Heart right ventricle (tissue), 16 donors: ENCODE measurements at regions not wholly inside any gene's neighbourhood (a gene's known extent, or its start where the extent isn't known, plus 50 kb on each side); places are given as distances from the start of the nearest gene placed in this dataset.

ENCODE experiments used
- ATAC-seq, 8 donors: fragments of 200-7000 bp; cut with Tn5 transposase; one replicate each; pipeline ENCODE4 v1.9.1; 2020; ENCODE audit warnings: mild to moderate bottlenecking in 8 of 8, moderate library complexity in 8 of 8, moderate number of reproducible peaks in 1 of 8
- DNase-seq, 2 donors: peaks; one replicate each; pipeline ENCODE4 v3.0.0-alpha.2; 2020
- H3K27ac ChIP-seq, 10 donors: fragments of 200-600 bp; sonication (generic) in 2 of 10; one replicate each; pipeline versions ENCODE4 v1.5.0 to v1.8.0; 2020 to 2022; ENCODE audit warnings: mild to moderate bottlenecking in 3 of 10
- H3K27me3 ChIP-seq, 7 donors: fragments of 200-600 bp; one replicate each; pipeline ENCODE4 v1.8.0; 2021 to 2022; ENCODE audit warnings: mild to moderate bottlenecking in 2 of 7
- H3K36me3 ChIP-seq, 9 donors: fragments of 200-600 bp; sonication (generic) in 1 of 9; one replicate each; pipeline versions ENCODE4 v1.5.0 to v1.8.0; 2020 to 2022; ENCODE audit warnings: mild to moderate bottlenecking in 2 of 9
- H3K4me1 ChIP-seq, 9 donors: fragments of 200-600 bp; sonication (generic) in 1 of 9; one replicate each; pipeline versions ENCODE4 v1.5.0 to v1.8.0; 2020 to 2022; ENCODE audit warnings: mild to moderate bottlenecking in 4 of 9
- H3K4me3 ChIP-seq, 10 donors: fragments of 200-600 bp; sonication (generic) in 2 of 10; one replicate each; pipeline versions ENCODE4 v1.5.0 to v1.8.0; 2020 to 2022; ENCODE audit warnings: mild to moderate bottlenecking in 7 of 10, moderate library complexity in 2 of 10
- H3K9me3 ChIP-seq, 11 donors: fragments of 200-600 bp in 10 of 11; sonication (generic) in 2 of 11; one replicate each; pipeline versions ENCODE4 v1.5.0 to v1.8.0; 2013 to 2022; ENCODE audit warnings: mild to moderate bottlenecking in 2 of 11, control low read depth in 1 of 11, moderate library complexity in 1 of 11
- CTCF ChIP-seq, 9 donors: fragments of 200-600 bp; sonication (generic) in 2 of 9; IDR thresholded peaks; one replicate each; pipeline versions ENCODE4 v1.5.0 to v1.8.0; 2021 to 2022; ENCODE audit warnings: antibody characterized with exemption in 9 of 9, mild to moderate bottlenecking in 5 of 9, moderate library complexity in 1 of 9
- WGBS, 2 donors: extraction: QIAGEN DNeasy Blood & Tissue Kit; methylation state at CpG; one replicate each; pipeline ENCODE4 v1.1.7; 2013; ENCODE audit warnings: inconsistent platforms in 1 of 2; 5-methylcytosine and 5-hydroxymethylcytosine counted together
- intact Hi-C, 10 donors: fragments of 100-400 bp; cut with DNase I; formaldehyde crosslinking; loops; one replicate each; pipeline versions ENCODE4 v1.11.1 to v1.14.2; 2022
- donor health status: Arrhythmogenic right ventricular cardiomyopathy.
- donor health status: ischemic (EF 13 %, LVEDD 7.1; RV severe dilation, severe dysfunction).
- donor health status: healthy with polysubstance abuse.
- donor health status: DM: no; HTN: yes; CAD: no.
- donor health status: DM: no; HTN: no; CAD: no.
- donor health status: ischemic (EF 25% LVEDD 6.9; RV normal size, moderate dysfunction).
- donor health status: ischemic (EF 25% LVEDD 5.7; RV mildly dilated, moderate dysfunction).
- donor health status: healthy.
- donor health status: DM: yes; HTN: yes; CAD: no.
- donor health status: Ischemic cardiomyopathy.
- donor health status: ischemic (EF 35%, LVEDD 5.7; RV mildly dilated, moderate dysfunction).
- donor health status: nonischemic (EF 11% LVEDD 7.7; RV severe dilation, severe dysfunction).
- donor health status: DM: yes; HTN: yes; CAD: no.
- donor health status: PGD.
- donor health status: ischemic (EF 29% LVEDD 5.4; RV normal size, mild dysfunction).
- donor health status: nonischemic (EF 23%, LVEDD 6.1; RV moderate dilation, normal function).

GRCh38 chr5:85049020-85049419 lies 664.3 kb upstream of the EDIL3 start:
- ATAC-seq (peak in 6 of 8 donors; percentile 38 to 57 (median 48)), DNase-seq (no peak)
- WGBS, 2 donors: 4 to 13% methylated on average over 1 of the region's 1 CpG
- H3K9me3 ChIP-seq: peaks cover 0 to 4% (median 0%) of the 10 kb centered on the region in 11 donors
- H3K27me3 ChIP-seq: no peaks in the 10 kb centered on the region
- H3K4me3 ChIP-seq: no peak overlapping the region
- intact Hi-C loops: loop anchor here in 3 of 10 donors (5.0 to 10.0 kb wide), 2 partner anchors 774 to 1122 kb away; no protein-coding TSS in a partner anchor
- peak in 6 of 9 donors; percentile 31 to 45 (median 41) for TF ChIP-seq CTCF (IDR thresholded peaks at IDR 0.05)
- H3K36me3 ChIP-seq: no peaks in the 10 kb centered on the region
- H3K4me1 ChIP-seq: no peaks in the 10 kb centered on the region
- no peak overlapping the region for H3K27ac ChIP-seq

GRCh38 chr5:85052826-85053225 lies 668.1 kb upstream of the EDIL3 start:
- Histone ChIP-seq H3K27ac (no peak overlapping the region), H3K27me3 (no peaks in the 10 kb centered on the region), H3K4me3 (no peak overlapping the region), H3K9me3 (peaks cover 0 to 4% (median 0%) of the 10 kb centered on the region in 11 donors), H3K36me3 (no peaks in the 10 kb centered on the region), H3K4me1 (no peaks in the 10 kb centered on the region)
- 59 to 60% methylated on average over 3 of the region's 3 CpGs for WGBS, 2 donors
- ATAC-seq (no peak), DNase-seq (no peak)
- no peak for TF ChIP-seq CTCF (IDR thresholded peaks at IDR 0.05)
- intact Hi-C loops: no loop called here

GRCh38 chr5:85069659-85070640 lies 685.3 kb upstream of the EDIL3 start:
- TF ChIP-seq CTCF (IDR thresholded peaks at IDR 0.05): no peak

GRCh38 chr5:85077581-85077980 lies 692.9 kb upstream of the EDIL3 start:
- Histone ChIP-seq H3K27ac (no peak overlapping the region), H3K4me3 (no peak overlapping the region), H3K27me3 (no peaks in the 10 kb centered on the region), H3K4me1 (no peaks in the 10 kb centered on the region), H3K9me3 (peaks cover 0 to 5% (median 0%) of the 10 kb centered on the region in 11 donors), H3K36me3 (no peaks in the 10 kb centered on the region)
- no peak for ATAC-seq
- no peak for DNase-seq
- no peak for TF ChIP-seq CTCF (IDR thresholded peaks at IDR 0.05)
- intact Hi-C loops: no loop called here

More at GRCh38 chr5:85069659-85070640, 685.3 kb upstream of the EDIL3 start:
- Histone ChIP-seq H3K36me3 (no peaks in the 10 kb centered on the region), H3K27me3 (no peaks in the 10 kb centered on the region), H3K27ac (no peak overlapping the region), H3K9me3 (peaks cover 0 to 11% (median 0%) of the 10 kb centered on the region in 11 donors), H3K4me3 (no peak overlapping the region), H3K4me1 (no peaks in the 10 kb centered on the region)
- DNase-seq (no peak), ATAC-seq (no peak)
- intact Hi-C loops: no loop called here
- 84 to 87% methylated on average over 8 of the region's 8 CpGs for WGBS, 2 donors
